ENCODE measurements at regions not wholly inside any gene's neighbourhood (a gene's known extent, or its start where the extent isn't known, plus 50 kb on each side); places are given as distances from the start of the nearest gene placed in this dataset.

- DNase-seq = peak; percentile 28 to 49
Measured at GRCh38 chr16:72444696-72445095, 272.7 kb upstream of the PMFBP1 start.

GRCh38 chr16:72443809-72444208, 271.9 kb upstream of the PMFBP1 start:
- no peak for DNase-seq

GRCh38 chr16:72442385-72443158, 270.6 kb upstream of the PMFBP1 start:
- no peak for DNase-seq

GRCh38 chr16:72437891-72438290, 265.9 kb upstream of the PMFBP1 start:
- no peak for DNase-seq

GRCh38 chr16:72434159-72434558, 262.2 kb upstream of the PMFBP1 start:
- DNase-seq = no peak

DNA sequence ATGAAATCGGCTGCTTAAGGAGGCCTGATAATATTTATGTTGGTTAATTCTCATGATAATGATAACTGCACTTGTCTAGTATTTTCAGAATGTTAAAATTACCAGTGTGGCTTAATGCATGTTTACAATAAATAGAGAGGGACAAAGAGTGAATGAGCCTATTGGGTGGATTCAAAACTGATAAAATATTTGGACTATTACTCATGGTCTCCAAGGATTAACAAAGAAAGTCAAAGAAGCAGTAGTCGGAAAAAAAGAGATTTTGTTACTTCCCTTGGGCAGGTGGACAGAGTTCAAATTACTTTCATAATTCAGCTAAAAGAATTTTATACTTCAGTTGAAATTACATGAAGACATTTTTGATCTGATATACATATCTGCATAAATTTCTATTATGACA, 258.2 kb upstream of the PMFBP1 start:
- DNase-seq = no peak

- no peak for DNase-seq
Measured at GRCh38 chr16:72429671-72430081, 257.7 kb upstream of the PMFBP1 start.

DNA sequence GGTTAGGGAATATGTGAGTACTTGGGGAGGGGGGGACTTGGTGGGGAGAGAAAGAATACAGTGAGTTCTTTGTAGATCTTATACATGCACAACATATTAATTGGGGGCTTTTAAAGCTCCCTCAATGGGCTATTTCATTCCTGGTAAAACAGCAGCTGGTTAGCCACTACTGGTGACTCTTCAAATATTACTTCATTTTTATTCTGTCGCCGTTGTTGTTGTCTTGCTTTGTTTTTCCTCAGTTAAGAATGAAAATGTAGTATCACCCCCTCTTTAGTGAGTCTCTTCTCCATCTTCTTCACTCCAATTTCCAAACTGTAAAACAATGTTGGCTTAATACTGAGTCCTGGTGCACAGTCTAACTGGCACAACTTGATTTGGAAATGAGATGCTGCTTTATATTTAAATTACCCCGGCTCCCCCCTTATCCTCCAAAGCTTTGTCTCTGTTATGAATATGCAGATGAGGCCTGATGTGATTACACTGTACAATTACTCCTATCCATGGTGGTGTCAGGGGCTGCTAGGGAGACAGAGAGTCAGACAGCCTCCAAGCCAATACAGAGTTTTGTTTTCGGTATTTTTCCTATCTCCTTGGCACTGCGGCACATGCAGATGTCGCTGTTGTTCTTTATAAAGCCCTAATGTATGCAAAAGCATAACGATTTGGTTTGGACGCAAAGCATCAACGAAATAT, 256.9 kb upstream of the PMFBP1 start:
- DNase-seq = no peak

DNA sequence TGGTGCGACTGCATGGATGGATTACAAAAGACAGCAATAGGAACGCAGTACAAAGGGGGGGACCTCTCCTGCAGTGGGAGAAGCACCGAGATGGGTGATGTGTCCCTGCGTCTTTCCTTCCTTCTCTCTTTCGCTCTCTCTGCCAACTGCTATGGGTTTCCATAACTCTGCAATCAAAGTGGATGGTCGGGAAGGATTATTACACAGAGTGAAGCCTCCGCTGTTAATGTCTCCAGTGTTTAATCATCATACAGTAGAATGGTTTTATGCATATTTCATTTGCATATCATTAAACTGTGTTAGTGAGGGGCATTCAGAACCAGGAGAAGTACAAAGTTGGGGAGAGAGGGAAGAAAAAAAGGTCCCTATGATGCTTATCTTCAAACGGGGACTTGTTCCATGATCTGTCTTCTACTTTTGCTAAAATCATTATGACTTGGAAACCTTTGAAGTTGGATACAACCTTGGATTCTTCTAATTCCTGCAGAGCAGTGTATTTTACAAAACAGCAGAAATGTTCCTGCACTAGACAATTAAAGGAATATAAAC, 255.9 kb upstream of the PMFBP1 start:
- DNase-seq = no peak

DNA sequence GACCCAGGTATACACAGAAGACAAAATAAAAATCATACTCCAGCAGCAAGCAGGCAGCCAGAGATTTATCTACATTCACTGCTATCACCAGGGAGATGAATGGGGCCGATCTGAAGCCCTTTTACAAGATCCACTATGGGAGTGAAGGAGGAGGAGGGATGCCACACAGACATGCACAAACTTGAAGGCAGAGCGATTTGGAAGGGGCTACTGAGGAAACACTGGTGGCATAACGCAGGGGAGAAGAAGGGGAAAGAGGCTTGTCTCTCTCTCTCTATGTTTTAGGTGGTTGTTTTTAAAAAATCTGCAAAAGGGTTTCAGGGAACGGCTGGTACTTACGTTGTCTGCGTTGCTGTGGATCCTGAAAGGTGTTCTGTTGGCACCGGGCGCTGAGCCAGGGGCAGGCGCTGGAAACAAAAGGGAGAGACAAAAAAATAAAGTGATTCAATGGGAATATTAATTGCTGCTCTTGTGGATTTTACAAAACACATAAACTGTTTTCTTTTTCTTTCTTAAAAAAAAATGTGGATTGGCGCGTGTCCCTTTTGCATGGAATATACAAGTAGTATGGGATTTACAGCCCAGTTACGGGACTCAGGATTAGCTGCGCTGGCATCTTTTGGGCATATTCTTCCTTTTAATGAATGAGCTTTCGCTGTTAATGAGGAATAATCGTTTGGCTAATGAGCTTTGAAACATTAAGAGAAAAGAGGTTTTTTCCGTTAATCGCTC, 255.3 kb upstream of the PMFBP1 start:
- no peak for DNase-seq

GRCh38 chr16:72426386-72426785, 254.4 kb upstream of the PMFBP1 start:
- DNase-seq = no peak

DNA sequence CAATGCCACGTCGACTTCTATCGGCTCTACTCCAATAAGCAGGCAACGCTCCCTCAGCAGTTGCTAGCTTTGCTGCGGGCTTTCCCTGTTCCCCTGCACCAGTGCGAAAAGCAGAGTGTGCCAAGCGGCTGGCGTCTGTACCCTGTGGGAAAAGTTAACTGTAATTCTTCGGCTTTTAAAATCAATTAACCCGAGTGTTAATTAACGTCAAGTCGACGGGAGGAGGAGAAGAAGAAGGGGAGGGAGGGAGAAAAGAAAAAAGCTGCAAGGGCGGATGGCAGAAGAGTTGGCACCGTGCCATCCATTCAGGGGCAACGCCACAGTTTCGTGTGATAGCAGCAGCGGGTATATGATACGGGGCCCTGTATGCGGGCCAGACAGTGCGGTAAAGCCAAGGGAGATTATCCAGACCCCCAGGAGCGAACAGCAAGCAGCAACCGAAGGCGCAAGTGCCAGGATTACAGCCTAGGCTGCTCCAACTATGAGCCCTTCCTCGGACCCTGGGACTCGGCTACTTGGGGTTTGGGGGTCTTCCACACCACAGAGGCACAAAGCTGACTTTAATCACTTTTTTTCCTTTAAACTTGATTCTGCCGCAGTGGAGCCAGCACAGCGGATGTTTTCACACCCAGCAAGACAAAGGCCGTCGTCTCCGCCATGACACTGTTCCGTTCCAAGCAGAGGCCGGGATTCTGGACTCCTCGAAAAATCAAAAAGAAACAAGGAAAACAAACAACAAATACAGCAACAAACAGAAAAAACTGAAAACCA, 253.8 kb upstream of the PMFBP1 start:
- no peak for DNase-seq

GRCh38 chr16:72424757-72425156, 252.8 kb upstream of the PMFBP1 start:
- no peak for DNase-seq

- no peak for DNase-seq
Measured at GRCh38 chr16:72422308-72422897, 250.4 kb upstream of the PMFBP1 start.

DNA sequence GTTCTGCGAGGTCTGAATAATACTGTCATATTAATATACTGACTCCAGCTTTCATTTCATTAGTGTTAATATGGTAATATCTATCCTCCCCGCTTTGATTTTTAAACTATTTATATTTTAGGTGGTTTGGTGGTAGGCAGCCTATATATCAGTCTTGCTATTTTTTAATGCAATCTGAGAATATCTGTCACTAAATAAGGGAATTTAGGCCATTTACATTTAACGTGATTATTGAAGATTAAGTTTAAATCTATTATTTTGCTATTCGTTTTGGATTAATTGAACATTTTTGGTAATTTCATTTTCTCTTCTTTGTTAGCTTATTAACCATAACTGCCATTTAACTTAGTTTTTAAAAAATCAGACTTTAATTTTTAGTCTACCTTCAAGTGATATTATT, 247.7 kb upstream of the PMFBP1 start:
- DNase-seq = no peak

- no peak for DNase-seq
Measured at GRCh38 chr16:72415379-72415778, 243.4 kb upstream of the PMFBP1 start.

- peak in 1 of 2 donors; percentile 3 for DNase-seq
Measured at GRCh38 chr16:72410492-72410891, 238.5 kb upstream of the PMFBP1 start.

DNA sequence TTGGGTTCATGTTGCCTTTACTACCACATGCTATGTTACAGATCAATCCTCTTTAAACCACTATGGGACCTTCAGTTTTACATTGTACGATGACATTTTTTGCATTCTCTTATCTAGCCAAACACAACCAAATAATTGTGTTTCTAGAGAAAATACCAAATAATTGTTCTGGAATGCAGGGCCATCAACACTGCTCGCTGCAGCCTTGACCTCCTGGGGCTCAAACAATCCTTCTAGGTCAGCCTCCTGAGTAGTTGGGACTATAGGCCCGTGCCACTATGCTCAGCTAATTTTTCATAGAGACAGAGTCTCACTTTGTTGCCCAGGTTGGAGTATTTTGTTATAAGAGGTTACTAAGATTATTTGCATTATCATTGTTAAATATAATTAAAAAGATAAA, 237.5 kb upstream of the PMFBP1 start:
- no peak for DNase-seq

DNA sequence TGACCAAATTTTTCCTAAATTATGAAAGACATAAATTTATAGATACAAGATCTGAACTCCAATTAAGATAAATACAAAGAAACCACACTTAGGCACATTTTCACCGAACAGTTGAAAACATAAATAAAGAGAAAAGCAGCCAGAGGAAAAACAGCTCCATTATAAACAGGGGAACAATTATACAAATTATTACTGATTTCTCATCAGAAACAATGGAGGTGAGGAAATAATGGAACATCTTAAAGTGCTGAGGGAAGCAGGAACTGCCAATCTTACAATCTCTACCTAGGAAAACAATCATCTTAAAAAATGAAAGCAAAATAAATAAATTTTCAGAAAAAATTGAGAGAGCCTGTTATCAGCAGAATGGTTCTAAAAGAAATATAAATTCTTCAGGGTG, 234.4 kb upstream of the PMFBP1 start:
- no peak for DNase-seq

GRCh38 chr16:72404299-72404698, 232.3 kb upstream of the PMFBP1 start:
- no peak for DNase-seq

DNA sequence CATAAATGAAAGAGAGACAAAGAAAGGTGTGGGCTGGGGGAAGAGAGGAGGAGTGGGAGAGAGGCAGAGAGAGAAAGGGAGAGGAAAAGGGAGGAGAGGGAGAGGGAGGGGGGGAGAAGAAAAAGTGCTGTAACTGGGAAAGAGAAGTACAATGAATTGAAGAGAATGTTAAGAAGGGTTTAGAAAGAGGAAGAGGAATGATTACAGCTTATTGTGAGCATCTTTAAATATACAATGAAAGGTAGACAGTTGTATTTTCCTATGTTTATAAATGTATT, 229.1 kb upstream of the PMFBP1 start:
- DNase-seq = no peak

DNA sequence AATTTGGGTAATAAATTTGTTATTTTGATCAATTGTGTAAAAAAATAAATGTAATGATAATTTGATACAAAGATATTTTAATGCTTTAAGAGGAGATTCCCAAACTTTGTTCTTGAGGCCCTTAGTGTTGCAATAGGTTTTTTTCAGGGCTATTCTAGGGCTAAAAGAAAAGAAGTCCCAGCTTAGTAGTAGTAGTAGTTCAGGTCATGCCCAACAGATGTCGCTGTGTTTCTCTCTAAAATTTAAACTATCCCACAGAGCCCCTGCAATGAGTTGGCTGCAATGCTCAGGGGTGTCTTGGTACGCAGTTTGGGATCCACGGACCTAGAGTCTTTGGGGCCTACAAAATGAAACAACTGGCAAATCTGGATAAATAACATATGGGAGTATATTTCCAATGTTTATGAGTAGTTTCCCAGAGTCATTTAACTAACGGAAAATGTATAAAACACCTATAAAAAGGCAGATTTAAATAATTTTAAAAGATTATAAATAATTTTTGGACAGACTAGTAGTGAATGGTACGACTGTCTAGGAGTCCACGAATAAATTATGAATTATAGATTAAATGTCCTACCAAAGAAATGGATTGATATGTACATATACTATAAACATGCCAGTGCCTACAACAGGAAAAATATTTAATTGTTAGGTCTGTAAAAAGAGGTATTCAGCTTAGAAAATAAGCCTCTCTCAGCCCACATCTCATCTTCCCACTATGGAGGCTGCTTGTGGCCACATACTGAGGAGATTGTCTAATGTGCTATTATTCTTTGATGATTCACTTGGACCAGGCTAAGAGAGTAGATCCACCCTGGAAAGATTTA, 228.5 kb upstream of the PMFBP1 start:
- peak; percentile 55 to 77 for DNase-seq
